Naive thymus-derived CD4-positive, alpha-beta T cell (primary cell): ENCODE measurements at regions not wholly inside any gene's neighbourhood (a gene's known extent, or its start where the extent isn't known, plus 50 kb on each side); places are given as distances from the start of the nearest gene placed in this dataset.

ENCODE experiments used
- ATAC-seq: fragments of 150-1000 bp; cut with Tn5 transposase; 2 replicates; pipeline ENCODE4 v1.10.0; 2021; ENCODE audit warnings: mild to moderate bottlenecking, moderate library complexity
- CTCF ChIA-PET: fragments of 350-600 bp; sonication (Branson Sonifier 250); formaldehyde crosslinking; loops from one replicate; lab custom pipeline; 2021; ENCODE audit warnings: antibody characterized with exemption; lab: Charles Lee
- POLR2A ChIA-PET: fragments of 350-600 bp; sonication (Branson Sonifier 250); formaldehyde crosslinking; loops from one replicate; lab custom pipeline; 2021; ENCODE audit warnings: antibody characterized with exemption, inconsistent platforms; lab: Charles Lee
- DNase-seq, 9 donors: peaks; one replicate each; pipeline versions ENCODE4 v3.0.0 to v3.0.0-alpha.2; 2020 to 2022; ENCODE audit warnings: mixed read lengths in 1 of 9
- H3K27ac ChIP-seq: one replicate; pipeline ENCODE4 v1.7.0; 2013; ENCODE audit warnings: mild to moderate bottlenecking, low read depth, low read length, moderate library complexity
- H3K27me3 ChIP-seq, 2 donors: one replicate each; pipeline ENCODE4 v1.7.0; 2013; ENCODE audit warnings: low read length in 2 of 2, mild to moderate bottlenecking in 2 of 2, moderate library complexity in 2 of 2; ENCODE audit not compliant: control insufficient read depth in 2 of 2, insufficient read depth in 2 of 2
- H3K36me3 ChIP-seq, 3 experiments: 1 replicate in 2 of 3; 2 replicates in 1 of 3; pipeline ENCODE4 v1.7.0; 2013; ENCODE audit warnings: low read length in 3 of 3, mild to moderate bottlenecking in 3 of 3, moderate library complexity in 1 of 3; ENCODE audit not compliant: insufficient read depth in 3 of 3, control insufficient read depth in 2 of 3
- H3K4me1 ChIP-seq, 2 donors: one replicate each; pipeline ENCODE4 v1.7.0; 2013; ENCODE audit warnings: low read length in 2 of 2, mild to moderate bottlenecking in 2 of 2, moderate library complexity in 1 of 2; ENCODE audit not compliant: control insufficient read depth in 2 of 2, insufficient read depth in 2 of 2
- H3K4me3 ChIP-seq: 2 replicates; pipeline ENCODE4 v1.7.0; 2013; ENCODE audit warnings: mild to moderate bottlenecking, low read length
- H3K9me3 ChIP-seq, 3 experiments: 1 replicate in 2 of 3; 2 replicates in 1 of 3; pipeline ENCODE4 v1.7.0; 2013; ENCODE audit warnings: low read length in 3 of 3; ENCODE audit not compliant: control insufficient read depth in 2 of 3
- H3K27ac Mint-ChIP-seq, 9 donors: one replicate each; pipeline ENCODE4 v1.8.0; 2020 to 2022; ENCODE audit warnings: mixed read lengths in 9 of 9, mild to moderate bottlenecking in 8 of 9, moderate library complexity in 5 of 9, inconsistent platforms in 2 of 9
- H3K27me3 Mint-ChIP-seq, 5 donors: one replicate each; pipeline ENCODE4 v1.8.0; 2021 to 2022; ENCODE audit warnings: mixed read lengths in 5 of 5, mild to moderate bottlenecking in 1 of 5
- H3K36me3 Mint-ChIP-seq, 5 donors: one replicate each; pipeline ENCODE4 v1.8.0; 2020 to 2022; ENCODE audit warnings: mixed read lengths in 5 of 5, mild to moderate bottlenecking in 3 of 5, inconsistent platforms in 1 of 5
- H3K4me1 Mint-ChIP-seq, 7 donors: one replicate each; pipeline ENCODE4 v1.8.0; 2020 to 2022; ENCODE audit warnings: mixed read lengths in 7 of 7, mild to moderate bottlenecking in 3 of 7, inconsistent platforms in 1 of 7
- H3K4me3 Mint-ChIP-seq, 10 donors: one replicate each; pipeline ENCODE4 v1.8.0; 2020 to 2022; ENCODE audit warnings: mild to moderate bottlenecking in 10 of 10, mixed read lengths in 10 of 10, moderate library complexity in 6 of 10, inconsistent platforms in 2 of 10
- H3K9me3 Mint-ChIP-seq, 11 donors: one replicate each; pipeline ENCODE4 v1.8.0; 2020 to 2022; ENCODE audit warnings: mixed read lengths in 11 of 11, mild to moderate bottlenecking in 4 of 11, inconsistent platforms in 1 of 11, moderate library complexity in 1 of 11
- intact Hi-C, 2 donors: fragments of 100-400 bp; cut with micrococcal nuclease; formaldehyde crosslinking; loops; one replicate each; pipeline ENCODE4 v1.15.1; 2023

DNA sequence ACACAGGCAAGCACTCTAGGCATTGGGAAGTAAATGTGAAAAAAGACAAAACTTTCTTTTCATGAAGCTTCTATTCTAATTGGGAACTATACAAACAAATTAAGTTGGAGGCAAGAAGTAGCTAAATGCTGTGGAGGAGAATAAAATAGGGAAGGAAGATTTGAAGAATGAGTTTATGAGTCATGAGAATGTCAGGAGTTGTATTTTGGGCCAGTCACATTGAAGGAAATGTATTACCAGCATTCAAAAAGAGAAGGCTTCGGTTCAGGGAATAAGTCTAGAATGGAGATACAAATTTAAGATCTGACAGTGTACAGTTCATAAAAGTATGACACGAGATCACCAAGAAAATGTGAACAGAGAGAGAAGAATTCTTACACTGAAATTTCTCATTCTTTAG, 666.5 kb downstream of the ADCYAP1 start:
- Mint-ChIP-seq H3K9me3 (peaks cover 0 to 5% (median 0%) of the 10 kb centered on the region in 11 donors), H3K36me3 (no peaks in the 10 kb centered on the region), H3K27me3 (peaks cover 0 to 10% (median 6%) of the 10 kb centered on the region in 5 donors), H3K4me1 (no peaks in the 10 kb centered on the region), H3K27ac (no peak overlapping the region), H3K4me3 (no peak overlapping the region)
- ChIA-PET CTCF (no interaction called here), POLR2A (no interaction called here)
- no peaks in the 10 kb centered on the region for H3K27me3 ChIP-seq
- no peak for DNase-seq
- intact Hi-C loops = no loop called here
- H3K4me3 ChIP-seq = no peak overlapping the region
- H3K27ac ChIP-seq = no peak overlapping the region
- H3K9me3 ChIP-seq = no peaks in the 10 kb centered on the region
- H3K36me3 ChIP-seq = no peaks in the 10 kb centered on the region
- H3K4me1 ChIP-seq = no peaks in the 10 kb centered on the region
- ATAC-seq = no peak

DNA sequence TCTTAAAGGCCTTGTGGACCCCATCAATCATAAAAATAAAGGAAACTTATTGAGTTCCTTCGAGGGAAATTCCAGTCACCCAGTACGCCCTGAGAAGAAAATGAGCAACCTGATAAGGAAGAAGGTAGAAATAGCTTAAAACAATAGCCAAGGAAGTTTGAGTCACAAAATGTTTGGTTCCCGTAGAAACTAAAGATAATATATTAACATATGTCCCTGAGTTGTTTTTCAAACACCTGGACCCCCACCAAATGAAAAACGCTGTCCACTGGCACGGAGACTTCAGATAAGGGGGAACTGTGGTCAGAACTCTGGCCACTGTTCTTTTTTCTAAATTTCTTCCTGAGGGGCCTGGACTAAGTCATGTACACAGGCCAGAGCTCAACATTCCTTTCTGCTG, 669.1 kb downstream of the ADCYAP1 start:
- no peak overlapping the region for H3K4me3 ChIP-seq
- no peaks in the 10 kb centered on the region for H3K27me3 ChIP-seq
- H3K36me3 Mint-ChIP-seq = no peaks in the 10 kb centered on the region
- peaks cover 0 to 2% (median 0%) of the 10 kb centered on the region in 7 donors for H3K4me1 Mint-ChIP-seq
- H3K9me3 ChIP-seq = no peaks in the 10 kb centered on the region
- no peak for DNase-seq
- no peaks in the 10 kb centered on the region for H3K27me3 Mint-ChIP-seq
- no peak overlapping the region for H3K4me3 Mint-ChIP-seq
- H3K9me3 Mint-ChIP-seq = peaks cover 0 to 4% (median 0%) of the 10 kb centered on the region in 11 donors
- CTCF ChIA-PET = no interaction called here
- H3K4me1 ChIP-seq = no peaks in the 10 kb centered on the region
- H3K36me3 ChIP-seq = no peaks in the 10 kb centered on the region
- POLR2A ChIA-PET = no interaction called here
- no peak overlapping the region for H3K27ac Mint-ChIP-seq
- ATAC-seq = no peak
- intact Hi-C loops = no loop called here
- H3K27ac ChIP-seq = no peak overlapping the region

DNA sequence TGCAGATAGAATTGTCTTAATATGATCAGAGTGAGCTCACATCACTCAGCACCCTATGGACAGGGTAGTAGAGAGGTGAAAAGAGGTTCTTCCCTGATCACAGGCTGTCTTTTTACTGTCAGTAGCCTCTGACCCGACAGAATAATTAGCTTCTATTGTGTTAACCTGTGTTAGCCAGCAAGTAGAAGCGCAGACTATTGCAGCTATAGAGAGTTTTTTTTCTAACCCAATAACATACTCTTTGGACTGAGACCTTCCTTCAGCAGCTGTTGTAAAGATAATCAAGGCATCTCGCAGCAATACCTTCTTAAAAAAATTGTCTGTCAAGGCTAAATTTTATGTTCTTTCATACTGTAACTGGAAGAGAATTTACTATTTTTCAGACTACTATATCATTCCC, 670.4 kb downstream of the ADCYAP1 start:
- no peak for DNase-seq
- H3K4me3 ChIP-seq = no peak overlapping the region
- peaks cover 0 to 4% (median 0%) of the 10 kb centered on the region in 11 donors for H3K9me3 Mint-ChIP-seq
- no peaks in the 10 kb centered on the region for H3K27me3 ChIP-seq
- H3K4me3 Mint-ChIP-seq = no peak overlapping the region
- no peaks in the 10 kb centered on the region for H3K36me3 Mint-ChIP-seq
- peaks cover 0 to 2% (median 0%) of the 10 kb centered on the region in 7 donors for H3K4me1 Mint-ChIP-seq
- intact Hi-C loops = no loop called here
- H3K9me3 ChIP-seq = no peaks in the 10 kb centered on the region
- H3K36me3 ChIP-seq = no peaks in the 10 kb centered on the region
- H3K27me3 Mint-ChIP-seq = no peaks in the 10 kb centered on the region
- ChIA-PET CTCF (no interaction called here), POLR2A (no interaction called here)
- H3K27ac Mint-ChIP-seq = no peak overlapping the region
- no peak for ATAC-seq
- no peaks in the 10 kb centered on the region for H3K4me1 ChIP-seq
- no peak overlapping the region for H3K27ac ChIP-seq

DNA sequence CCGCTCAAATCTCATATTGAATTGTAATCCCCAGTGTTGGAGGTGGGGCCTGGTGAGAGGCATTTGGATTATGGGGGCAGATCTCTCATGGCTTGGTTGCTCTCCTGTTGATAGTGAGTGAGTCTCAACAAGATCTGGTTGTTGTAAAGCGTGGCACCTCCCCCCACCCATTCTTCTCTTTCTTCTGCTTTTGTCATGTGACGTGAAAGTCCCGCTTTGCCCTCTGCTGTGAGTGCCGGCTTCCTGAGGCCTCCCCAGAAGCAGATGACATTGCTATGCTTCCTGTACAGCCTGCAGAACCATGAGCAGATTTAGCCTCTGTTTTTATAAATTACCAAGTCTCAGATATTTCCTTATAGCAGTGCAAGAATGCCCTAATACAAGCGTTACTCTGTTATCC, 673.8 kb downstream of the ADCYAP1 start:
- CTCF ChIA-PET = no interaction called here
- POLR2A ChIA-PET = no interaction called here
- no peaks in the 10 kb centered on the region for H3K27me3 ChIP-seq
- no peaks in the 10 kb centered on the region for H3K36me3 ChIP-seq
- H3K4me1 Mint-ChIP-seq = peaks cover 0 to 2% (median 0%) of the 10 kb centered on the region in 7 donors
- H3K27ac Mint-ChIP-seq = no peak overlapping the region
- intact Hi-C loops = no loop called here
- no peak overlapping the region for H3K27ac ChIP-seq
- H3K9me3 Mint-ChIP-seq = peaks cover 0 to 4% (median 0%) of the 10 kb centered on the region in 11 donors
- H3K9me3 ChIP-seq = no peaks in the 10 kb centered on the region
- H3K4me3 ChIP-seq = no peak overlapping the region
- peaks cover 0 to 12% (median 5%) of the 10 kb centered on the region in 5 donors for H3K27me3 Mint-ChIP-seq
- no peaks in the 10 kb centered on the region for H3K4me1 ChIP-seq
- DNase-seq (no peak), ATAC-seq (peak; percentile 46)
- no peaks in the 10 kb centered on the region for H3K36me3 Mint-ChIP-seq
- no peak overlapping the region for H3K4me3 Mint-ChIP-seq

DNA sequence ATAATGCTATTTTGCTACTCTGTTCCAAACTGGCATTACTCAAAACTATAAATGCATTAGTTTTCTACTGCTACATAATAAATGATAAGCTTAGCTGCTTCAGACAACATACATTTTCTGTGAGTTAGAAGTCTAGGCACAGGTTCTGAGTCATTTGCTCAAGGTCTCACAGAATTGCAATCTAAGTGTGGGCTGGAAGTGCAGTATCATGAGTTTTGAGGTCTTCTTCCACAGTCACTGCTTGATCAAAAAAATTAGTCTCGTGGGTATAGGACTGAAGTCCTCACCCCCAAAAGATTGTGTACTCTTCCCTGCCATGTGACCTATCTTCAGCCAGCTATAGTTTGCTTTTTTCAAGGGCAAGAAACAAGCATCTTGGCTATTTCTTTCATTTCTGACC, 676.9 kb downstream of the ADCYAP1 start:
- Mint-ChIP-seq H3K9me3 (no peaks in the 10 kb centered on the region), H3K27me3 (peaks cover 2 to 24% (median 8%) of the 10 kb centered on the region in 5 donors), H3K27ac (no peak overlapping the region), H3K4me3 (no peak overlapping the region), H3K4me1 (peaks cover 0 to 2% (median 0%) of the 10 kb centered on the region in 7 donors), H3K36me3 (no peaks in the 10 kb centered on the region)
- intact Hi-C loops = loop anchor here in 1 of 2 donors (10.0 kb wide), 1 partner anchor 717 kb away; no protein-coding TSS in a partner anchor
- no peaks in the 10 kb centered on the region for H3K36me3 ChIP-seq
- no peaks in the 10 kb centered on the region for H3K9me3 ChIP-seq
- no peaks in the 10 kb centered on the region for H3K4me1 ChIP-seq
- CTCF ChIA-PET = no interaction called here
- H3K27me3 ChIP-seq = no peaks in the 10 kb centered on the region
- POLR2A ChIA-PET = no interaction called here
- H3K4me3 ChIP-seq = no peak overlapping the region
- DNase-seq = no peak
- H3K27ac ChIP-seq = no peak overlapping the region
- no peak for ATAC-seq

DNA sequence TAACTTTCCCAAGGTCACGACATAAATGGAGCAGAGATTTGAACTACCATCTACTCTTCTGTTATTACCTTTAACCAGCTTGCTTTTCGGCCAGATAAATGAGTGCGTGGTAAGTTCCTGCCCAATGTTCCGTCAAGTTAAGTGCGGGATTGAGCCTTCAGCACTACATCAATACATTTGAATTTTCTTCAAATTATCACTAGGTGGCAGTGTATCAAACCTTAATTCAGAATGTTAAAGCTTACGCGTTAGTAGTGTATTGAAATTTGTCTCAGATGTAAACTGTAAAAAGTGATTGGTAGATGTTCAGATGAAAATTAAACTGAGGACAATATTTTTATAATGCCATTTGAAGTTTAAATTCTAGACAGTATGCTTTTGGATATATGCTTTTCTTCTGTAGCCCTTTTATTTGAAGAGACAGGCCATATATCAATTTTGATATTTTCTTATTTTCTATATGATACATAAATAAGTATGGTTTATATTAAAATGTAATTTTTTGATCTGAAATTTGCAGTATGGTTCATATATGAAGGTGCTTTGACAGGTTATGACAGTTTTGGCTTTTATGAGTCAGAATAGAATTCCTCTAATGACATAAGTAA, 681.3 kb downstream of the ADCYAP1 start:
- peak in 1 of 9 donors; percentile 22 for DNase-seq
- Histone ChIP-seq H3K4me3 (no peak overlapping the region), H3K36me3 (no peaks in the 10 kb centered on the region), H3K27ac (no peak overlapping the region), H3K9me3 (no peaks in the 10 kb centered on the region), H3K4me1 (no peaks in the 10 kb centered on the region), H3K27me3 (no peaks in the 10 kb centered on the region)
- Mint-ChIP-seq H3K4me3 (no peak overlapping the region), H3K27me3 (peaks cover 2 to 31% (median 8%) of the 10 kb centered on the region in 5 donors), H3K4me1 (no peaks in the 10 kb centered on the region), H3K9me3 (no peaks in the 10 kb centered on the region), H3K36me3 (no peaks in the 10 kb centered on the region), H3K27ac (no peak overlapping the region)
- ATAC-seq = peak; percentile 37
- ChIA-PET CTCF (interaction anchor here (0.7 to 1.5 kb wide), 4 partner anchors 954 to 962 kb away, joined by 3 to 8 read pairs (median 3); no protein-coding TSS in a partner anchor), POLR2A (no interaction called here)
- intact Hi-C loops = loop anchor here (1.0 to 10.0 kb wide), 6 partner anchors 639 to 961 kb away; no protein-coding TSS in a partner anchor

DNA sequence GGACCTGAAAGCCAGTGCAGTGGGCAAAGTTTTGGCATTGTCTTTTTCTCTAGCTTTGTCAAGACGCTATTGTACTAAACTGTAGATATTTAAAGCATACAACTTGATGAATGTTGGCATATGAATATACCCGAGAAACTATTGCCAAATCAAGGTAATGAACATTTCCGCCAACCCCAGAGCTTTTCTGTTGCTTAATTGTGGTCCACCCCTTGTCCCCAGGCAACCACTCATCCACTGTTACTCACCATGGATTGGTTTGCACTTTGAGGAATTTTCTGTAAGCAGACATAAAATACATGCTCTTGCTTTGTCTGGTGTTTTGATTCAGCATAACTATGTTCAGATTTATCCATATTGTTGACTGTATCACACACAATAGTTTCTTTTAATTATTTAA, 688.4 kb downstream of the ADCYAP1 start:
- intact Hi-C loops = no loop called here
- no peaks in the 10 kb centered on the region for H3K36me3 ChIP-seq
- CTCF ChIA-PET = no interaction called here
- no peaks in the 10 kb centered on the region for H3K9me3 ChIP-seq
- no peak overlapping the region for H3K4me3 ChIP-seq
- ATAC-seq = no peak
- no peaks in the 10 kb centered on the region for H3K27me3 ChIP-seq
- peaks cover 0 to 3% (median 0%) of the 10 kb centered on the region in 11 donors for H3K9me3 Mint-ChIP-seq
- no peak overlapping the region for H3K4me3 Mint-ChIP-seq
- H3K4me1 Mint-ChIP-seq = peaks cover 0 to 3% (median 0%) of the 10 kb centered on the region in 7 donors
- DNase-seq = no peak
- POLR2A ChIA-PET = no interaction called here
- no peaks in the 10 kb centered on the region for H3K4me1 ChIP-seq
- no peak overlapping the region for H3K27ac Mint-ChIP-seq
- no peaks in the 10 kb centered on the region for H3K36me3 Mint-ChIP-seq
- peaks cover 0 to 12% (median 5%) of the 10 kb centered on the region in 5 donors for H3K27me3 Mint-ChIP-seq
- no peak overlapping the region for H3K27ac ChIP-seq
